RWPE2 (cell line): ENCODE measurements at regions not wholly inside any gene's neighbourhood (a gene's known extent, or its start where the extent isn't known, plus 50 kb on each side); places are given as distances from the start of the nearest gene placed in this dataset.

ENCODE experiments used
- ATAC-seq: fragments of 200-7000 bp; cut with Tn5 transposase; 3 replicates; pipeline ENCODE4 v1.9.1; 2021; ENCODE audit warnings: low read depth
- DNase-seq: peaks from one replicate; pipeline ENCODE4 v3.0.0-alpha.2; 2020; ENCODE audit warnings: low spot score
- H3K27ac ChIP-seq: fragments of 450-650 bp; 2 replicates; pipeline ENCODE4 v1.5.1; 2017; ENCODE audit warnings: mild to moderate bottlenecking; ENCODE audit not compliant: poor library complexity, severe bottlenecking
- H3K27me3 ChIP-seq: fragments of 250-450 bp; sonication (Bioruptor Pico); 2 replicates; pipeline ENCODE4 v1.5.1; 2021; ENCODE audit warnings: mild to moderate bottlenecking, moderate library complexity; ENCODE audit not compliant: insufficient read depth, poor library complexity, severe bottlenecking
- H3K36me3 ChIP-seq: fragments of 250-450 bp; sonication (Bioruptor Pico); 2 replicates; pipeline ENCODE4 v1.5.1; 2020; ENCODE audit warnings: low read depth, mild to moderate bottlenecking, moderate library complexity
- H3K4me1 ChIP-seq: fragments of 250-450 bp; sonication (Bioruptor Pico); 2 replicates; pipeline ENCODE4 v1.5.1; 2021; ENCODE audit warnings: mild to moderate bottlenecking, moderate library complexity; ENCODE audit not compliant: insufficient read depth, poor library complexity, severe bottlenecking
- H3K4me3 ChIP-seq: fragments of 250-450 bp; sonication (Bioruptor Pico); 2 replicates; pipeline ENCODE4 v1.5.1; 2021; ENCODE audit warnings: mild to moderate bottlenecking, moderate library complexity; ENCODE audit not compliant: severe bottlenecking
- H3K9me3 ChIP-seq: fragments of 250-450 bp; sonication (Bioruptor Pico); 2 replicates; pipeline ENCODE4 v1.5.1; 2021; ENCODE audit warnings: mild to moderate bottlenecking, moderate library complexity; ENCODE audit not compliant: severe bottlenecking
- CTCF ChIP-seq: fragments of 450-650 bp; IDR thresholded peaks from one replicate; pipeline ENCODE4 v1.5.1; 2017; ENCODE audit warnings: mild to moderate bottlenecking, moderate library complexity; ENCODE audit not compliant: poor library complexity, severe bottlenecking

- Histone ChIP-seq H3K36me3 (no peaks in the 10 kb centered on the region), H3K9me3 (no peaks in the 10 kb centered on the region), H3K4me3 (no peak overlapping the region), H3K27ac (no peak overlapping the region), H3K27me3 (no peaks in the 10 kb centered on the region), H3K4me1 (no peaks in the 10 kb centered on the region)
- TF ChIP-seq CTCF, result no peak
- DNase-seq (no peak), ATAC-seq (no peak)
Observed at GRCh38 chr2:59774821-59775433, 778.5 kb downstream of the BCL11A start.

- TF ChIP-seq CTCF, result no peak
- DNase-seq, result no peak
- no peak overlapping the region for H3K4me3 ChIP-seq
- ATAC-seq, result no peak
- no peaks in the 10 kb centered on the region for H3K9me3 ChIP-seq
- H3K27ac ChIP-seq, result no peak overlapping the region
- no peaks in the 10 kb centered on the region for H3K4me1 ChIP-seq
- no peaks in the 10 kb centered on the region for H3K36me3 ChIP-seq
- no peaks in the 10 kb centered on the region for H3K27me3 ChIP-seq
Observed at GRCh38 chr2:59770651-59771050, 782.8 kb downstream of the BCL11A start.

- no peak for ATAC-seq
- TF ChIP-seq CTCF, result no peak
- H3K27me3 ChIP-seq, result no peaks in the 10 kb centered on the region
- no peak overlapping the region for H3K27ac ChIP-seq
- H3K4me3 ChIP-seq, result no peak overlapping the region
- no peaks in the 10 kb centered on the region for H3K36me3 ChIP-seq
- H3K4me1 ChIP-seq, result no peaks in the 10 kb centered on the region
- no peaks in the 10 kb centered on the region for H3K9me3 ChIP-seq
- DNase-seq, result no peak
Observed at GRCh38 chr2:59761966-59762365, 791.5 kb downstream of the BCL11A start.

- Histone ChIP-seq H3K4me3 (no peak overlapping the region), H3K27ac (no peak overlapping the region), H3K27me3 (no peaks in the 10 kb centered on the region), H3K4me1 (no peaks in the 10 kb centered on the region), H3K36me3 (no peaks in the 10 kb centered on the region), H3K9me3 (no peaks in the 10 kb centered on the region)
- DNase-seq, result no peak
- ATAC-seq, result no peak
- no peak for TF ChIP-seq CTCF
Observed at GRCh38 chr2:59756150-59756549, 797.3 kb downstream of the BCL11A start.

GRCh38 chr2:59754011-59754735 is 799.3 kb downstream of the BCL11A start:
- ATAC-seq (no peak), DNase-seq (no peak)
- TF ChIP-seq CTCF, result no peak
- Histone ChIP-seq H3K9me3 (no peaks in the 10 kb centered on the region), H3K27me3 (no peaks in the 10 kb centered on the region), H3K36me3 (no peaks in the 10 kb centered on the region), H3K4me1 (no peaks in the 10 kb centered on the region), H3K27ac (no peak overlapping the region), H3K4me3 (no peak overlapping the region)
